HCT116 (cell line): ENCODE measurements at regions not wholly inside any gene's neighbourhood (a gene's known extent, or its start where the extent isn't known, plus 50 kb on each side); places are given as distances from the start of the nearest gene placed in this dataset.

Source experiments
- EZH2 ChIP-seq: fragments of 200-600 bp; sonication (generic); IDR thresholded peaks from 2 replicates; pipeline ENCODE4 v1.6.1; 2017; ENCODE audit warnings: antibody characterized with exemption, mixed run types
- EZH2phosphoT487 ChIP-seq: fragments of 200-600 bp; IDR thresholded peaks from 2 replicates; pipeline ENCODE4 v1.6.1; 2018; ENCODE audit warnings: antibody characterized with exemption, borderline replicate concordance
- JUND ChIP-seq: IDR thresholded peaks from 2 replicates; pipeline ENCODE4 v1.6.1; 2012
- POLR2A ChIP-seq: IDR thresholded peaks from 2 replicates; pipeline ENCODE4 v1.7.0; 2011; ENCODE audit warnings: borderline replicate concordance; ENCODE audit not compliant: insufficient read depth, insufficient read length; ENCODE audit errors: extremely low read depth
- POLR2AphosphoS5 ChIP-seq: IDR thresholded peaks from 2 replicates; pipeline ENCODE4 v1.6.1; 2011; ENCODE audit warnings: mild to moderate bottlenecking, low read depth, low read length, moderate library complexity
- RAD21 ChIP-seq: IDR thresholded peaks from 2 replicates; pipeline ENCODE4 v1.6.1; 2012; ENCODE audit warnings: low read depth, mild to moderate bottlenecking
- SIN3A ChIP-seq: IDR thresholded peaks from 2 replicates; pipeline ENCODE4 v1.6.1; 2012; ENCODE audit warnings: low read depth
- SP1 ChIP-seq: IDR thresholded peaks from 2 replicates; pipeline ENCODE4 v1.6.1; 2012; ENCODE audit warnings: low read depth
- ZFX ChIP-seq: fragments of 450-650 bp; IDR thresholded peaks from 2 replicates; pipeline ENCODE4 v1.6.1; 2017
- TF ChIP-seq, protein P1 (sequence below), 3 experiments: fragments of 200-600 bp in 1 of 3; sonication (generic) in 1 of 3; IDR thresholded peaks in 2 of 3; conservative IDR thresholded peaks in 1 of 3; 2 replicates each; pipeline ENCODE4 v1.5.1; 2012 to 2017; ENCODE audit warnings: low read depth in 2 of 3, low read length in 2 of 3, antibody characterized with exemption in 1 of 3, borderline replicate concordance in 1 of 3, control low read depth in 1 of 3, mild to moderate bottlenecking in 1 of 3, mixed read lengths in 1 of 3, mixed run types in 1 of 3, moderate library complexity in 1 of 3; ENCODE audit not compliant: insufficient read depth in 1 of 3
- TF ChIP-seq, protein P2 (sequence below): IDR thresholded peaks from 2 replicates; pipeline ENCODE4 v1.6.1; 2012; ENCODE audit warnings: low read depth
- TF ChIP-seq, protein P3 (sequence below): IDR thresholded peaks from 2 replicates; pipeline ENCODE4 v1.6.1; 2012

DNA sequence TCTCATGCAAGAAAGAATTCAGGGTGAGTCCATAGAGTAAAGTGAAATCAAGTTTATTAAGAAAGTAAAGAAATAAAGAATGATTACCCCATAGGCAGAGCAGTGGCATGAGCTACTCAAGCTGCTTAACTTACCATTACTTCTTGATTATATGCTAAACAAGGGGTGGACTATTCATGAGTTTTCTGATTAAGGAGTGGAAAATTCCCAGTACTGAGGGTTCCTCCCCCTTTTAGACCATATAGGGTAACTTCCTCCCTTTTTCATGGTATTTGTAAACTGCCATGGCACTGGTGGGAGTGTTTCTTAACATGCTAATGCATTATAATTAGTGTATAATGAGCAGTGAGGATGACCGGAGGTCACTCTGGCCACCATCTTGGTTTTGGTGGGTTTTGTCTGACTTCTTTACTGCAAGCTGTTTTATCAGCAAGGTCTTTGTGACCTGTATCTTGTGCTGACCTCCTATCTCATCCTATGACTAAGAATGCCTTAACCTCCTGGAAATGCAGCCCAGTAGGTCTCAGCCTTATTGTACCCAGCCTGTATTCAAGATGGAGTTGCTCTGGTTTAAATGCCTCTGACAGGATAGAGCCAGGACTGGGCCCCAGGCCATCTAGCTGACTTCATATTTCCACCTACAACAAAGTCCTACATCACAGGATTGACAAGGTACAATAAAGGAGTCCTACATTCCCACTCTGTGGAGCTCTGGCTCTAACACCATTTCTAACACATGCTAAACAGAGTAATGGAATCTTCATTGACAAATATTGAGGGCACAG lies 186.7 kb downstream of the NXNL2 start:
- TF ChIP-seq, protein P1, sequence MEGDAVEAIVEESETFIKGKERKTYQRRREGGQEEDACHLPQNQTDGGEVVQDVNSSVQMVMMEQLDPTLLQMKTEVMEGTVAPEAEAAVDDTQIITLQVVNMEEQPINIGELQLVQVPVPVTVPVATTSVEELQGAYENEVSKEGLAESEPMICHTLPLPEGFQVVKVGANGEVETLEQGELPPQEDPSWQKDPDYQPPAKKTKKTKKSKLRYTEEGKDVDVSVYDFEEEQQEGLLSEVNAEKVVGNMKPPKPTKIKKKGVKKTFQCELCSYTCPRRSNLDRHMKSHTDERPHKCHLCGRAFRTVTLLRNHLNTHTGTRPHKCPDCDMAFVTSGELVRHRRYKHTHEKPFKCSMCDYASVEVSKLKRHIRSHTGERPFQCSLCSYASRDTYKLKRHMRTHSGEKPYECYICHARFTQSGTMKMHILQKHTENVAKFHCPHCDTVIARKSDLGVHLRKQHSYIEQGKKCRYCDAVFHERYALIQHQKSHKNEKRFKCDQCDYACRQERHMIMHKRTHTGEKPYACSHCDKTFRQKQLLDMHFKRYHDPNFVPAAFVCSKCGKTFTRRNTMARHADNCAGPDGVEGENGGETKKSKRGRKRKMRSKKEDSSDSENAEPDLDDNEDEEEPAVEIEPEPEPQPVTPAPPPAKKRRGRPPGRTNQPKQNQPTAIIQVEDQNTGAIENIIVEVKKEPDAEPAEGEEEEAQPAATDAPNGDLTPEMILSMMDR (IDR thresholded peaks at IDR 0.05 in 2 of 3, conservative IDR thresholded peaks at IDR 0.05 in 1 of 3; ENCODE audit: borderline replicate concordance in 1 of 3, insufficient read depth in 1 of 3, low read depth in 2 of 3, low read length in 2 of 3): no peak
- TF ChIP-seq, protein P2, sequence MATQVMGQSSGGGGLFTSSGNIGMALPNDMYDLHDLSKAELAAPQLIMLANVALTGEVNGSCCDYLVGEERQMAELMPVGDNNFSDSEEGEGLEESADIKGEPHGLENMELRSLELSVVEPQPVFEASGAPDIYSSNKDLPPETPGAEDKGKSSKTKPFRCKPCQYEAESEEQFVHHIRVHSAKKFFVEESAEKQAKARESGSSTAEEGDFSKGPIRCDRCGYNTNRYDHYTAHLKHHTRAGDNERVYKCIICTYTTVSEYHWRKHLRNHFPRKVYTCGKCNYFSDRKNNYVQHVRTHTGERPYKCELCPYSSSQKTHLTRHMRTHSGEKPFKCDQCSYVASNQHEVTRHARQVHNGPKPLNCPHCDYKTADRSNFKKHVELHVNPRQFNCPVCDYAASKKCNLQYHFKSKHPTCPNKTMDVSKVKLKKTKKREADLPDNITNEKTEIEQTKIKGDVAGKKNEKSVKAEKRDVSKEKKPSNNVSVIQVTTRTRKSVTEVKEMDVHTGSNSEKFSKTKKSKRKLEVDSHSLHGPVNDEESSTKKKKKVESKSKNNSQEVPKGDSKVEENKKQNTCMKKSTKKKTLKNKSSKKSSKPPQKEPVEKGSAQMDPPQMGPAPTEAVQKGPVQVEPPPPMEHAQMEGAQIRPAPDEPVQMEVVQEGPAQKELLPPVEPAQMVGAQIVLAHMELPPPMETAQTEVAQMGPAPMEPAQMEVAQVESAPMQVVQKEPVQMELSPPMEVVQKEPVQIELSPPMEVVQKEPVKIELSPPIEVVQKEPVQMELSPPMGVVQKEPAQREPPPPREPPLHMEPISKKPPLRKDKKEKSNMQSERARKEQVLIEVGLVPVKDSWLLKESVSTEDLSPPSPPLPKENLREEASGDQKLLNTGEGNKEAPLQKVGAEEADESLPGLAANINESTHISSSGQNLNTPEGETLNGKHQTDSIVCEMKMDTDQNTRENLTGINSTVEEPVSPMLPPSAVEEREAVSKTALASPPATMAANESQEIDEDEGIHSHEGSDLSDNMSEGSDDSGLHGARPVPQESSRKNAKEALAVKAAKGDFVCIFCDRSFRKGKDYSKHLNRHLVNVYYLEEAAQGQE: no peak
- TF ChIP-seq EZH2phosphoT487: no peak
- no peak for TF ChIP-seq POLR2AphosphoS5
- TF ChIP-seq POLR2A: no peak
- TF ChIP-seq JUND: no peak
- no peak for TF ChIP-seq SIN3A
- no peak for TF ChIP-seq ZFX
- no peak for TF ChIP-seq SP1
- TF ChIP-seq RAD21: no peak
- no peak for TF ChIP-seq EZH2
- TF ChIP-seq, protein P3, sequence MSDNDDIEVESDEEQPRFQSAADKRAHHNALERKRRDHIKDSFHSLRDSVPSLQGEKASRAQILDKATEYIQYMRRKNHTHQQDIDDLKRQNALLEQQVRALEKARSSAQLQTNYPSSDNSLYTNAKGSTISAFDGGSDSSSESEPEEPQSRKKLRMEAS: no peak
